LNCaP clone FGC (cell line): ENCODE measurements at regions not wholly inside any gene's neighbourhood (a gene's known extent, or its start where the extent isn't known, plus 50 kb on each side); places are given as distances from the start of the nearest gene placed in this dataset.

ENCODE experiments used
- DNase-seq: peaks from one replicate; pipeline ENCODE4 v3.0.0-alpha.2; 2011; ENCODE audit warnings: low read depth
- H3K4me3 ChIP-seq: 2 replicates; pipeline ENCODE4 v1.5.1; 2011; ENCODE audit warnings: mild to moderate bottlenecking, low read depth, low read length, control low read depth
- CTCF ChIP-seq: IDR thresholded peaks from 2 replicates; pipeline ENCODE4 v1.5.1; 2012; ENCODE audit warnings: mild to moderate bottlenecking; ENCODE audit not compliant: control insufficient read depth, insufficient read depth; ENCODE audit errors: extremely low read depth

DNA sequence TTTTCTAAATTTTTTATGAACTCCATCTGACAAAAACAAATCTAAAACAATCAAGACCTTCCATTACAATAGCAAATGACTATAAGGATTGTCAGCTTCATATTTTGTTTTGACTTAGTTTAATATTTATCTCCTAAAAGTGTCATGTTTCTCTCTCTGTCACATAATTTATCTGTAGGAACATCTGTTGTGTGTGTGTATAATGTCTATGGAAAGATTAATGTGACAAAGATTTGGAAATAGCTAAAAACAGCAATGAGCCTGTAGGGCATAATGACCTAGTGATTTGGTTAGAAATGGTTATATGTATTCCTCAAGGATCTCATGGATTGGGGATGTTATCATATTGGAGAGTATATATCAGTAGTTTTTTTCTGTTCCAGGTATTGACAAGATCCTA, 69.6 kb upstream of the MDFIC start:
- no peak for TF ChIP-seq CTCF
- no peak for DNase-seq
- no peak overlapping the region for H3K4me3 ChIP-seq

- no peak for DNase-seq
- H3K4me3 ChIP-seq, result no peak overlapping the region
- no peak for TF ChIP-seq CTCF
These were observed 68.7 kb upstream of the MDFIC start for GRCh38 chr7:114853189-114853588.

DNA sequence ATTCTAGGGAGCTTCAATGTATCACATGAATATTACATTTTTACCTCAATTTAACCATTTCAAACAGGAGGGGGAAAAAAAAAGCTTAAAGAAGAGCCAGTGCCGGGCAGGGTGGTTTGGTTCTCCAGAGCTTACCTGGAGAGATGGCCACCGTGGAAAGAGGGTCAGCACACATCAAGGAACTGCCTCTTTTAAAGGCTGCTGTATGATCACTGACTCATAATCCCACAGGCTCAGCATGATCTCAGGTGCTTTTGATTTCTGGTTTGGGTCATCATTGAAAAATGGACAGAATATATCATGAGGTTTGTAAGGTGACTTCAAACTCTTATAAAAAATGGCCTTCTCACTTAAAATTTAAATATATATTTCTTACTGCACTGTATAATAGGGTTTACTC, 67.5 kb upstream of the MDFIC start:
- H3K4me3 ChIP-seq, result no peak overlapping the region
- no peak for DNase-seq
- TF ChIP-seq CTCF, result no peak

GRCh38 chr7:114856625-114857024, 65.3 kb upstream of the MDFIC start:
- DNase-seq, result no peak
- no peak for TF ChIP-seq CTCF
- H3K4me3 ChIP-seq, result no peak overlapping the region

DNA sequence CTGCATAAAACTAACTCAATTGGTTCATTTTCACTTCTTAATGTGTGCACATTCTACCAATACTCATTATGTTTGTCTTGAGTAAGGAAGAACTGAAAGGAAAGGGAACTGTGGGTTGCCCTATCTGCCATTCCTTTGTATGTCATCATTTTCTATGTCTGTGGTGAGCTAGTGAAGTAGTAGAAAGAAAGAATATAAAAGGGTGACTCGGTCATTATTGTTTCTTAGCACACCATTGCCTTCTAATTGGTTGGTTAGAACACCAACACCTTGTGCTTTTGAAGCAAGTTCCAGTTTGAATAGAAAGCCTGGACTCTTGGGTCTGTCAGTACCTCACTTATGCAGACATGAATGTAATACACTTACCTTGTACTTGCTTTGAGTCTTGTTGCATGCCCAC, 64.3 kb upstream of the MDFIC start:
- TF ChIP-seq CTCF, result no peak
- DNase-seq, result no peak
- H3K4me3 ChIP-seq, result no peak overlapping the region

DNA sequence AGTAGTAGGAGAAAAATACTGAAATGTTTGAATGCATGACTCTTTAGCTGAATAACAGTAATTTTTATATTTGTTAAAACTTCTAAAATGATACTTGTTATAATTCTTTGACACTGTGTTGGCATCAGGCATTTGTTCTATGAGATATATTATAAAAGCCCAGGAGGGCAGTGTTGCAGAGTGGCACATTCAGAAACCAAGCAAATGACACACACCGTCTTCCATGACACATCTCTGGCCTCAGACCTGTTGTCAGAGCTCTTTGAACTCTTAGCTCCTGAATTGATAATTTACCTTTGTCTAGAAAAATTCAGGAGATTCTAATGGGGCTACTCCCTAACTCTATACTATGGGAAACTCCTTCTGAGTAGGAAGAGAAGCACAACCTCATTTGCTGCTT, 62.4 kb upstream of the MDFIC start:
- TF ChIP-seq CTCF, result no peak
- DNase-seq, result no peak
- H3K4me3 ChIP-seq, result no peak overlapping the region

- DNase-seq, result no peak
- TF ChIP-seq CTCF, result no peak
- H3K4me3 ChIP-seq, result no peak overlapping the region
These were observed 61.7 kb upstream of the MDFIC start for GRCh38 chr7:114860206-114860605.
